ENCODE measurements at regions not wholly inside any gene's neighbourhood (a gene's known extent, or its start where the extent isn't known, plus 50 kb on each side); places are given as distances from the start of the nearest gene placed in this dataset.

- TF ChIP-seq CTCF (IDR thresholded peaks at IDR 0.05): no peak
- no peak for TF ChIP-seq POLR2A (IDR thresholded peaks at IDR 0.05)
Measured at GRCh38 chr15:31955734-31956133, 74.6 kb upstream of the CHRNA7 start.

All from testis (tissue), 2 donors.